HG03045 (cell line): ENCODE measurements at regions not wholly inside any gene's neighbourhood (a gene's known extent, or its start where the extent isn't known, plus 50 kb on each side); places are given as distances from the start of the nearest gene placed in this dataset.
"Not testable (repeated sequence)": the region's sequence is repeated elsewhere in the genome, so short reads cannot be mapped to it uniquely, and the experiment has no call there.

Source experiments
- ATAC-seq: cut with Tn5 transposase; IDR thresholded peaks from one replicate; pipeline ENCODE4 v1.9.1; 2021; ENCODE audit warnings: mild to moderate bottlenecking, moderate library complexity; ENCODE audit not compliant: unreplicated experiment

DNA sequence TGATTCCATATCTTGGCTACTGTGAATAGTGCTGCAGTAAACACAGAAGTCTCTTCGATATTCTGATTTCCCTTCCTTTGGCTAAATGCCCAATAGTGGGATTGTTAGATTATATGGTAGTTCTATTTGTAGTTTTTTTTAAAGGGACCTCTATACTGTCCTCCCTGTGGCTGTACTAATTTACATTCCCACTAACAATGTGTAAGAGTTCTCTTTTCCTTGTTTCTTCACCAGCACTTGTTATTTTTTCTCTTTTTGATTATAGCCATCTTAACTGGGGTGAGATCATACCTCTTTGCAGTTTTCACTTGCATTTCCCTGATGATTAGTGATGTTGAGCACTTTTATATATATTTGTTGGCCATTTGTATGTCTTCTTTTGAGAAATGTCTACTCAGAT is 102.0 kb downstream of the CARTPT start:
- no peak for ATAC-seq

GRCh38 chr5:71822065-71822464 is 103.0 kb downstream of the CARTPT start:
- not testable (repeated sequence) for ATAC-seq

- ATAC-seq = no peak
These were observed 106.9 kb downstream of the CARTPT start for GRCh38 chr5:71825992-71826391.

DNA sequence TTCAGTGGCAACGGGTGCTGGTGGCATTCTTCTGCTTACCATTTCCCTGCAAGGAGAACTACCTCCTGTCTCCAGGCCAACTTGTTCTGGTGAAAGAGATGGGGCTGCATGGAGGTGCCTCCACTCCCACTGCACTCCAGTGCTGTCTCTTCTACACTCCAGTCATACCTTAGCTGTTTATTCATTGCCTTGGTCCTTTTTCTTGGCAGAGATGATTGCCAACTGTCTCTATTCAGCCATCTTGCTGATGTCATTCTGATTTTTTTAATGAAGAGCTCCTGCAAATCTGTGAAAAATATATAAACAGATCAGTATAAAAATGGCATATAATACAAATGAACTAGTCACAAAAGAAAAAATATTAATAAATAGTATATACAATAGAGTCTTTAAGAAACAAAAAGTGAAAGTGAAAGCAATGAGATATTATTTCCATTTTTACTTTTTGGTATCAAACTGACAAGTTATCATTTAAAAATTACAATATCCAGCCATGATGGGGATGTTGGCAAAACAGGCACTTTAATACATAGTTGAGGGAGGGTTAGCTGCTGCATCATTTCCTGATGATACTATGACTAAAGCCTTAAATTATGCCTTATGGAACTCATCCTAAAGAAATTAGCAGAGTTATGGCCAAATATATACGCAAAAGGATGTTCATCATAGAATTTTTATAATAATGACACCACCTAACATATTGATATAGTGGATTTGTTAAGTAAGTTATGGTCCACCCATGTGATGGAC is 109.4 kb downstream of the CARTPT start:
- no peak for ATAC-seq

DNA sequence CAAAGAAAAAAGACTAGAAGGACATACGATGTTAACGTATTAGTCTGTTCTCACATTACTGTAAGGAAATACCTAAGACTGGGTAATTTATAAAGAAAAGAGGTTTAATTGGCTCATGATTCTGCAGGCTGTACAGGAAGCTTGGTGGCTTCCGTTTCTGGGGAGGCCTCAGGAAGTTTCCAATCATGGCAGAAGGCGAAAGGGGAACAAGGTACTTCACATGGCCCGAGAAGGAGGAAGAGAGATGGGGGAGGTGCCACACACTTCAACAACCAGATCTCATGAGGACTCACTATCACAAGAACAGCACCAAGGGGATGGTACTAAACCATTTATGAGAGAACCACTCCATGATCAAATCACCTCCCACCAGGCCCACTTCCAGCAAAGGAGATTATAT is 110.1 kb downstream of the CARTPT start:
- no peak for ATAC-seq

- no peak for ATAC-seq
These were observed 111.8 kb downstream of the CARTPT start for GRCh38 chr5:71830681-71831539.

GRCh38 chr5:71832812-71833715 is 114.0 kb downstream of the CARTPT start:
- no peak for ATAC-seq

DNA sequence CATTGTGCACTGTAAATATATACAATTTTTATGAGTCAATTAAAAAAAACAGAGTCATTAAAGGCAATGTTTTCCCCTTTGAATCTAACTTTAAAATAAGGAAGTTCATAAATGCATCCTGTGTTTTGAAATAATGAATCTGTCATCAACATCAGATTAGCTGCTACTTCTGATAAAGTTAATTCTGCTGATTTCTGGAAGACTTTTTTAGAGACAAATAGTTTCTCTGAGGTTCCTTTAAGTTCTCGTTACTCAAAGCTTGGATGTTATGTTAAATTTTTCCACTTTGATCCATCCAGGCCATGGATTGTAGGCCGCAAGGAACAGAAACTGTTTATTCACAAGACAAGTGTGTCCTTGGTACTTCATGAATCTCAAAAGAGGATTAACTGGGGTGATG is 115.5 kb downstream of the CARTPT start:
- no peak for ATAC-seq

DNA sequence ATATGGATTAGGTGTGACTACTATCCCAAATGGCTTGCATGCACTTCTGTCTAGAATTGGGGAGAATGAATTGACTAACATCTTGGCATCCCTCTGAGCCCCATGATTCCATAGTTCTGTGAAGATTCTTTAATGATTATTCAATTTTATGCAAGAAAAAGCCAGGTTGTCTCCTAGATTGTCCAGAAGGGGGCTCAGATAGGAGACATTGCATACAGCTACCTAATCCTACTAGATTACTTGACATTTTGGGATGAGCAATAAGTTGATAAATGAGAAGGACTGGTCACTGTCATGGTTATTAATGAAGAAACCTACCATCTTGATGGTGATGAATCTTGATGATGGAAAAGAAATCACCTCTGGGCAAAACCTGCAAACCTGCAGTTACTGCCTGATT is 117.0 kb downstream of the CARTPT start:
- no peak for ATAC-seq

DNA sequence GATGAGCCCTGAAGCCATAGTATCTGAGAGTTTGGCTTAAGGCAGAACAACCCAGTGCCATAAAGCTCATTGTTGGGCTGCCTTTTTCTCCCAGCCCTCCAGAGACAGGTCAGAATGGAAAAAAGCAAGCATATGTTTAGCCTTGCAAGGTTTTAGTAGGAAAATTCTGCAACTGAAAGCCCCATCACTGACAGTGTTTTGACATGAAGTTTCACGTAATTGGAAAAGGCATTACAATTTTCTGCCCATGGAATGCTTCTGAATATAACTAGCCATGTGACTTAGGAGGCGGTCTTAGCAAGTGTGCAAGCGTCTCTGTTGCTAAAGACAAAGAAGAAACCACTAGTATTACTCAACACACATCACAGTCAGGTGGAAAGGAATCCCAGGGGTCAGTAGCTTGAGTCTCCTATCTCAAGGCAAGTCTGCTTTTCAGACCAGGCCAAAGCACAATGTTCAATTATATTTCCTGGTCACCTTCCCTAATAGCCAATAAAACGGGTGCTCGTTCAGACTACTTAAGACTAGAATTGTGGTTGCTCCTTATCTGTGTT is 117.6 kb downstream of the CARTPT start:
- no peak for ATAC-seq

DNA sequence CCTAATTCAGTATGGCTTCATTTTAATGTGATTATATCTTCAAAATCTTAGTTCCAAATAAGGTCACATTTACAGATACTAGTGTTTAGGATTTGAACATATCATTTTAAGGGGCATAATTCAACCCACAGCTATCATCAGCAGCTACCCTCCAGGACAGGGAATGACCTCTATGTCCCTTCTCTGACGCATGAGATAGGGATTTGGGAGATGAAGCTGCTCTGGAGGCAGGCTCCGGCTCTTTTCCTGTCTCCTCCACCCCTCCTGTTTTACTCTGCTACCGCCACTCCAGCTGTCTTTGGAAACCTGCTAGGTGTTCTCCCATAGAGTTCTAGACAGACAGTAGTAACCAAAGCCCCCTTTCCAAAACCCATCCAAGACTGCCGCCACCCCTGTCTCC is 119.2 kb downstream of the CARTPT start:
- no peak for ATAC-seq

DNA sequence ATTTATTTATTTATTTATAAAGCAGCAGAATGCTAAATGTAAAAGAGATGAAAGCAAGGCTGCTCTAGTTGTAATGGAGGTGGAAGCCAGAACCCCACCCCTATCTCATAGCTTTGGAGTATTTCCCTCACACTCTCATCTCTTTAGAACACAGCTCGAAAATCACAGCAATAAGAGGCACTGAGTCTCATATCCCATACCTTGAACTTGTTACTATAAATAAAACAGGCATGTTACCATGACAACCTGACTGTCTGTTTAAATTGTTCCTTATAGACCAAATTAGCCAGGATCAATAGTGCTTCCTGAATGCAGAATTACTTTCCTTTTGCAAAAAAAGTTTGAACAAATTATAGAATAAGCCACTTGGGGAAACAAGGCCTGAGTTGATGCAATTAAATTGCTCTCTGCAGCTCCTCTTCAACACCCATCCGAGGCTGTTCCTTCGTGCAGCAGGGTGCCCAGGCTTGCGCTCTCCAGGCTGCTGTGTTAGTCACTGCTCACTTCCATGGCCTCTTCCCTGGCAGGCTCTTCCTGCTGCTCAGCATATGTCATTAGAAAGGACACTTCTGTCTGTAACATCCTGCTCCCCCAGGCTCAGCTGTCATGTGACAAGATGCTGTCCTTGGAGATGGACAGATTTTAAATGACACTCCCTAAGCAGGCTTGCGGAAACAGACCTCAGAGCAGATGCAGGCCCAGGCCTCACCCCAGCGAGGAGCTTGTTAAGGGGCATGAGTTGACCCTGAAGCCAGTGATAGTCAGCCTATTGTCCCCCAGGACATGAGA is 120.2 kb downstream of the CARTPT start:
- no peak for ATAC-seq

DNA sequence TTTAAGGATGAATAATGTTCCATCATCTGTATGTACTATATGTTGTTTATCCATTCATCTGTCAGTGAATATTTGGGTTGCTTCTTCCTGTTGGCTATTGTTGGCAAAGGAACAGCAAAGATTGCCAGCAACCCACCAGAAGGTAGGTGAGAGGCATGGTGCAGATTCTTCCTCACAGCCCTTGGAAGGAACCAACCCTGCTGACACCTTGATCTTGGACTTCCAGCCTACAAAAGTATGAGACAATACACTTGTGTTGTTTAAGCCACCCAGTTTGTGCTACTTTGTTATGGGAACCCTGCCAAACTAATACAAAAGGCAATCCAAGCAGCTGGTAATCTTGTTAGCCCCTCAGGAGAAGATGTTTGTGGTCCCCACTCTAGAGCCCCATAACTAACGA is 122.0 kb downstream of the CARTPT start:
- no peak for ATAC-seq

DNA sequence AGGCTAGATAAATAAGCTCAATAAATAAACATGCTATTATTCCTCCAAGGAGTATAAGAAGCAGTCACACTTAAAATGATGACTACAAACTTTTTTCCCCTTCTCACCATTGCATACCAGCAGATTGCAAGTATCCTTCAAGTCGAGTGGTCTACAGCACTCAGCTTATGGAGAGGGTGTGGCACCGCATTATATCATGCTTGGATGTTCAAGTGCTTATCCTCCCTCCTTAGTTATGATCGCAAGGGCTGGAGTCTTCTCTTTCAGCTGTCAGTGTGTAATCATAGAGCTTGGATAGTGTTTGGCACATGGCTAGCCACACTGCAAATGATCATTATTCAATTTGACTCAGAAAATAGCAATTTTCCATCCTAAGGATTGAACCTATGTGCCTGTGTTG is 124.0 kb downstream of the CARTPT start:
- ATAC-seq = no peak

DNA sequence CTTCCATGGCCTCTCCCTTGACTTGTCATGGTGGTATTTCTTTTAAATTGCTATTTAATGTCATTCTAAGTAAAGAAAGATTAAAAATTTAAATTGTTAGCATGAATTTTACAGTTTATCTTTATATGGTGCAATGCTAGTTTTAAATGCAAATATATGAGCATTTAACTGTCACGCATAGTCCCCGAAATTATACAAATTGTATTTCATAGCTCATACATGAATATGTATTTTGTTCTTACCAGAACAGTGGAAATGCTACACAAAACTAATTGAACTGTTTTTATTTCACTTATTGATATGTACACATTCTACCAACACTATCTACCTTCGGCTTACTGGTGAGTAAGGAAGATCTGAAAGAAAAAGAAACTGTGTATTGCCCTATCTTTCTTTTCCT is 125.8 kb downstream of the CARTPT start:
- ATAC-seq = no peak

- no peak for ATAC-seq
These were observed 140.4 kb downstream of the CARTPT start for GRCh38 chr5:71859515-71859914.

DNA sequence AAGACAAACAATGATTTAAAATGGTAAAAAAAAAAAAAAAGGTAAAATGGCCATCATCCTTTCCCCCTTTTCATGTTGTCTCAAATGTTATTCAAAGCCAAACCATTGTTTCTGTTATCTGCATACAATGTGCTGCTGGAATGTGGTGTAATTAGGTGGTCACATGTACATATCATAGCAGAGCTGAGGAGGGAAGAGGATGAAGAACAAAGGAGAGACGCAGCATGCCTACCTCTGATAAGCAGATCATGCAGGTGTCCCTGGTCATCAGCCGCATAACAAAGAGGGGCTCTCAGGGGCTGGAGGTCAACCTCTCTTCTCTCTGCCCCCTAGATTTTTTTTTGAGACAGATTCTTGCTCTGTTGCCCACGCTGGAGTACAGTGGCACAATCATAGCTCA is 141.0 kb downstream of the CARTPT start:
- ATAC-seq = no peak

- no peak for ATAC-seq
These were observed 142.6 kb downstream of the CARTPT start for GRCh38 chr5:71861682-71862081.

DNA sequence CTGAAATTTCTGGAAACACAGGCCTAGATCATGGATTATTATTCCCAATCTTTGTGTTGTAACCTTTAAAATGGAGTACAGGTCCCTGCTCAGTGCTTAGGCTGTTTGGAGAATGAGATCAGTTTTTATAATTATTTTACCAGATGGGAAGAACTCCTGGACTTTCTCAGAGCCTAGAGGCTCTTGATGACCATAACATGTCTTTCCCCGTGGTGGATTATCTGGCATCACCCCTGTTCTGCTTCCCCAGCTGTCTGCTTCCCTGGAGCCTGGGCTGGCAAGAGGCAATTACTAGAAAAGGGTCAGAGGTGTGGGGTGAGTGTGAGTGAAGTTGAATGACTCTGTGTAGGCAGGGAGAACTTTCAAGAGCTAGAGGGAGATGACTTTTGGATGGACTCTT is 143.0 kb downstream of the CARTPT start:
- ATAC-seq = no peak

DNA sequence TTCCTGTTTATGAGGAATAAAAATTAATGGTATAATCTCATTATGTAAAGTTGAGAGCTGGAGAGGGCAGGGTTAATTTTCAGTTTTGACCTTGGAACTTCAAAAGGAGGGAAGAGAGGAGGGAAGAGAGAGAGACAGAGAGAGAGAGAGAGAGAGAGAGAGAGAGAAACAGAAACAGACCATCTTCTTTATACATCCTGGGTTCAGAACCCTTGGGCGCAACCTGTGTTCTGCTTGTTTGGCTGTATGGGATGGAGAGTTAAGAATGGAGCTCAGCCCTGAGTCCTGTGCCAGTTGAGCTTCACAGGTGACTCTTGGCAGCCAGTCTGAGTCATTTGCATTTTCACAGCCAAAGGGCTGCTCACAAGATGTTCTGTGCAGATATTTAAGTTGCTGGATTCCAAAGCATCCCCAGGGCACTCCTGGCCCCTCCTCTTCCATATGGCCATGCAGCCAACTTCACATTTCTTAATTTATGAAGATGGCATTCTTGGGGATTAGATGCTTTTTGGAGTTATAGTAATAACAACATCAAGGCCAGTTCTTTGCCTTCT is 143.5 kb downstream of the CARTPT start:
- no peak for ATAC-seq
